ENCODE measurements at regions not wholly inside any gene's neighbourhood (a gene's known extent, or its start where the extent isn't known, plus 50 kb on each side); places are given as distances from the start of the nearest gene placed in this dataset.

DNA sequence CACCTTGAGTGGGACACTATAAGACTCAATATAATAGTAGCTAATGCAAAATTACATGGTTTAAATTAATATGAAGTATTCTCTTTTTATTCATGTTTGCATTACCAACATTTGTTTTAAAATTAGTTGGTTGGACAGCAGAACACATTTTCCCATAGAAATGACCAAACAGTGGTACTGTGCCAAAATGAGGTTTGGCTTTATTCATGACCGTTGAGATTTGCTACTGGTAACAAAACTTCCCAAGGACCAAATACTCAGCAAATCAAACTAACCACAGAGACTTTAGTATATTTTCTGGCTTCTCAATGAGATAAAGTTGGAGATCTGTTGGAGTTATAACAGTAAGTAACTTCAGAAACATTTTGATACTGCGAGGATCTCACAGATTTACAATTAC lies 637.8 kb upstream of the MEF2C start:
- no peak overlapping the region for H3K9ac ChIP-seq (replicated peaks; ENCODE audit: extremely low read depth, insufficient read depth, low read length)
- H3K27ac ChIP-seq (ENCODE audit: insufficient read depth, low read depth, low read length) = no peak overlapping the region
- H3K9me3 ChIP-seq (replicated peaks; ENCODE audit: control insufficient read depth, insufficient read depth, low read length) = no peaks in the 10 kb centered on the region
- ChIA-PET CTCF (interaction anchor here (0.9 kb wide), 1 partner anchor 8 kb away, joined by 3 read pairs; no protein-coding TSS in a partner anchor), POLR2A (no interaction called here)
- dilution Hi-C loops (cut with MboI; ENCODE audit: extremely low pct_ligation_motif_present, low sequenced_read_pairs) (no loop called here), intact Hi-C loops (cut with micrococcal nuclease) (no loop called here)
- no peak overlapping the region for H3K4me3 ChIP-seq (replicated peaks in 1 of 3; ENCODE audit: insufficient read depth in 1 of 3, low read depth in 1 of 3, low read length in 3 of 3)
- no peaks in the 10 kb centered on the region for H3K9me1 ChIP-seq (replicated peaks; ENCODE audit: control insufficient read depth, extremely low read depth, insufficient read depth, low read length)
- BruUV-seq (replicated peaks) = no TSS peak
- no peak overlapping the region for H3K4me2 ChIP-seq (ENCODE audit: insufficient read depth, low read length)
- DNase-seq (ENCODE audit: low read depth, low spot score) (no peak), FAIRE-seq (no peak)
- H4K20me1 ChIP-seq (replicated peaks; ENCODE audit: control insufficient read depth, extremely low read depth, insufficient read depth, low read length) = no peaks in the 10 kb centered on the region
- no peaks in the 10 kb centered on the region for H3K4me1 ChIP-seq (ENCODE audit: control insufficient read depth, extremely low read depth, insufficient read depth, low read length)
- no peak overlapping the region for H2AFZ ChIP-seq (ENCODE audit: low read depth, low read length)
- no peaks in the 10 kb centered on the region for H3K79me2 ChIP-seq (ENCODE audit: control insufficient read depth, insufficient read depth, low read length)
- no peaks in the 10 kb centered on the region for H3K27me3 ChIP-seq (ENCODE audit: control insufficient read depth in 2 of 2, insufficient read depth in 2 of 2, low read length in 2 of 2)
- H3K36me3 ChIP-seq (ENCODE audit: control insufficient read depth in 2 of 2, extremely low read depth in 1 of 2, insufficient read depth in 2 of 2, low read length in 2 of 2) = no peaks in the 10 kb centered on the region
- no peak for TF ChIP-seq POLR2AphosphoS5 (IDR thresholded peaks at IDR 0.05; ENCODE audit: insufficient read depth, low read depth, low read length)
- TF ChIP-seq POLR2A (IDR thresholded peaks at IDR 0.05; ENCODE audit: low read depth, low read length) = no peak
- no peak for TF ChIP-seq FOS (IDR thresholded peaks at IDR 0.05; ENCODE audit: borderline replicate concordance, insufficient read depth, low read length)
- no peak for TF ChIP-seq MYC (IDR thresholded peaks at IDR 0.05; ENCODE audit: low read depth, low read length)
- TF ChIP-seq, protein P1, sequence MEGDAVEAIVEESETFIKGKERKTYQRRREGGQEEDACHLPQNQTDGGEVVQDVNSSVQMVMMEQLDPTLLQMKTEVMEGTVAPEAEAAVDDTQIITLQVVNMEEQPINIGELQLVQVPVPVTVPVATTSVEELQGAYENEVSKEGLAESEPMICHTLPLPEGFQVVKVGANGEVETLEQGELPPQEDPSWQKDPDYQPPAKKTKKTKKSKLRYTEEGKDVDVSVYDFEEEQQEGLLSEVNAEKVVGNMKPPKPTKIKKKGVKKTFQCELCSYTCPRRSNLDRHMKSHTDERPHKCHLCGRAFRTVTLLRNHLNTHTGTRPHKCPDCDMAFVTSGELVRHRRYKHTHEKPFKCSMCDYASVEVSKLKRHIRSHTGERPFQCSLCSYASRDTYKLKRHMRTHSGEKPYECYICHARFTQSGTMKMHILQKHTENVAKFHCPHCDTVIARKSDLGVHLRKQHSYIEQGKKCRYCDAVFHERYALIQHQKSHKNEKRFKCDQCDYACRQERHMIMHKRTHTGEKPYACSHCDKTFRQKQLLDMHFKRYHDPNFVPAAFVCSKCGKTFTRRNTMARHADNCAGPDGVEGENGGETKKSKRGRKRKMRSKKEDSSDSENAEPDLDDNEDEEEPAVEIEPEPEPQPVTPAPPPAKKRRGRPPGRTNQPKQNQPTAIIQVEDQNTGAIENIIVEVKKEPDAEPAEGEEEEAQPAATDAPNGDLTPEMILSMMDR (IDR thresholded peaks at IDR 0.05; ENCODE audit: extremely low read depth in 1 of 2, insufficient read depth in 1 of 2, low read depth in 1 of 2, low read length in 2 of 2) = no peak
- TF ChIP-seq, protein P2, sequence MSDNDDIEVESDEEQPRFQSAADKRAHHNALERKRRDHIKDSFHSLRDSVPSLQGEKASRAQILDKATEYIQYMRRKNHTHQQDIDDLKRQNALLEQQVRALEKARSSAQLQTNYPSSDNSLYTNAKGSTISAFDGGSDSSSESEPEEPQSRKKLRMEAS (IDR thresholded peaks at IDR 0.05; ENCODE audit: insufficient read depth, insufficient read length) = no peak
- TF ChIP-seq EZH2 (IDR thresholded peaks at IDR 0.05; ENCODE audit: borderline replicate concordance, low read depth, low read length, severe bottlenecking) = no peak
- TF ChIP-seq JUN (IDR thresholded peaks at IDR 0.05; ENCODE audit: borderline replicate concordance, insufficient read depth, insufficient read length, low read depth) = no peak
- TF ChIP-seq GATA2 (IDR thresholded peaks at IDR 0.05; ENCODE audit: insufficient read depth, insufficient read length, low read depth, low read length) = no peak

Data from endothelial cell of umbilical vein (primary cell).